A549 (cell line): ENCODE measurements at regions not wholly inside any gene's neighbourhood (a gene's known extent, or its start where the extent isn't known, plus 50 kb on each side); places are given as distances from the start of the nearest gene placed in this dataset.

Experiments
- ATAC-seq, 2 experiments: fragments of 200-7000 bp in 1 of 2; fragments of >200 bp in 1 of 2; cut with Nextera tagmentation in 1 of 2; cut with Tn5 transposase in 1 of 2; 3 replicates each; pipeline versions ENCODE4 v1.8.0 to v1.9.1; 2018 to 2020; ENCODE audit warnings: mild to moderate bottlenecking in 1 of 2, moderate library complexity in 1 of 2
- CTCF ChIA-PET: fragments of 300-600 bp; sonication (Branson Sonifier 250); formaldehyde crosslinking; extraction: SDS; loops from one replicate; lab custom pipeline; 2021; ENCODE audit warnings: antibody characterized with exemption, inconsistent platforms; lab: Yijun Ruan, JAX
- POLR2A ChIA-PET: fragments of 350-600 bp; formaldehyde crosslinking; extraction: SDS; loops from one replicate; lab custom pipeline; 2021; ENCODE audit warnings: antibody characterized with exemption, inconsistent platforms; lab: Yijun Ruan, JAX
- DNase-seq, 2 experiments: peaks; one replicate each; pipeline versions ENCODE4 v3.0.0 to v3.0.0-alpha.2; 2011 to 2016; ENCODE audit warnings: low read depth in 1 of 2, low spot score in 1 of 2
- FAIRE-seq: peaks from 2 replicates; lab custom pipeline; 2011; peaks lifted over from hg19 to GRCh38; lab: Jason Lieb, UNC
- H3K27ac ChIP-seq, 2 experiments: fragments of >200 bp; sonication (Bioruptor Twin); formaldehyde crosslinking; 3 replicates each; pipeline ENCODE4 v1.5.1; 2016 to 2017
- H3K4me1 ChIP-seq: fragments of >200 bp; sonication (Bioruptor Twin); formaldehyde crosslinking; 3 replicates; pipeline ENCODE4 v1.6.1; 2016
- H3K4me2 ChIP-seq: fragments of >200 bp; sonication (Bioruptor Twin); formaldehyde crosslinking; 3 replicates; pipeline ENCODE4 v1.6.1; 2016
- H3K4me3 ChIP-seq: fragments of >200 bp; sonication (Bioruptor Twin); formaldehyde crosslinking; 3 replicates; pipeline ENCODE4 v1.5.1; 2016
- H3K9me3 ChIP-seq: fragments of >200 bp; sonication (Bioruptor Twin); formaldehyde crosslinking; 3 replicates; pipeline ENCODE4 v1.6.1; 2016
- CBX2 ChIP-seq: fragments of 200-600 bp; sonication (generic); IDR thresholded peaks from 2 replicates; pipeline ENCODE4 v1.6.1; 2016; ENCODE audit warnings: low read depth, mild to moderate bottlenecking, borderline replicate concordance
- CBX8 ChIP-seq: fragments of 200-600 bp; sonication (generic); IDR thresholded peaks from 2 replicates; pipeline ENCODE4 v1.6.1; 2016
- CHD4 ChIP-seq: fragments of 200-600 bp; sonication (generic); IDR thresholded peaks from 2 replicates; pipeline ENCODE4 v1.6.1; 2016; ENCODE audit warnings: antibody characterized with exemption, mild to moderate bottlenecking, borderline replicate concordance
- EHF ChIP-seq: fragments of 250-450 bp; sonication (Bioruptor Pico); IDR thresholded peaks from 2 replicates; pipeline ENCODE4 v1.5.0; 2020; ENCODE audit warnings: mild to moderate bottlenecking
- EHMT2 ChIP-seq: fragments of 200-600 bp; sonication (generic); IDR thresholded peaks from 2 replicates; pipeline ENCODE4 v1.6.1; 2016; ENCODE audit warnings: antibody characterized with exemption, low read depth, mild to moderate bottlenecking, moderate library complexity
- ELK1 ChIP-seq: fragments of 150-350 bp; IDR thresholded peaks from 2 replicates; pipeline ENCODE4 v1.6.1; 2014; ENCODE audit warnings: low read depth, mild to moderate bottlenecking, low read length
- EP300 ChIP-seq, 2 experiments: fragments of >200 bp; sonication (Bioruptor Twin); formaldehyde crosslinking; IDR thresholded peaks; 2 replicates in 1 of 2; 3 replicates in 1 of 2; pipeline ENCODE4 v1.6.1; 2016 to 2017
- ESRRA ChIP-seq: fragments of 150-350 bp; IDR thresholded peaks from 2 replicates; pipeline ENCODE4 v1.6.1; 2014; ENCODE audit warnings: mild to moderate bottlenecking, low read length, borderline replicate concordance
- FOSL2 ChIP-seq, 2 experiments: fragments of 450-650 bp in 1 of 2; fragments of >200 bp in 1 of 2; sonication (Bioruptor Twin) in 1 of 2; formaldehyde crosslinking; IDR thresholded peaks; 2 replicates each; pipeline versions ENCODE4 v1.5.0 to v1.6.1; 2016 to 2020; ENCODE audit warnings: mild to moderate bottlenecking in 1 of 2, moderate library complexity in 1 of 2
- FOXS1 ChIP-seq: fragments of 250-450 bp; sonication (Bioruptor Pico); IDR thresholded peaks from 2 replicates; pipeline ENCODE4 v1.5.0; 2020; ENCODE audit warnings: mild to moderate bottlenecking, moderate library complexity
- HDAC2 ChIP-seq: fragments of 200-600 bp; sonication (generic); IDR thresholded peaks from 2 replicates; pipeline ENCODE4 v1.6.1; 2016
- HEYL ChIP-seq: fragments of 250-450 bp; sonication (Bioruptor Pico); IDR thresholded peaks from 2 replicates; pipeline ENCODE4 v1.8.0; 2021; ENCODE audit warnings: mild to moderate bottlenecking, moderate library complexity
- JUNB ChIP-seq: fragments of >200 bp; sonication (Bioruptor Twin); formaldehyde crosslinking; IDR thresholded peaks from 2 replicates; pipeline ENCODE4 v1.6.1; 2016
- KDM1A ChIP-seq: fragments of 200-600 bp; sonication (generic); IDR thresholded peaks from 2 replicates; pipeline ENCODE4 v1.6.1; 2016; ENCODE audit warnings: low read depth, mild to moderate bottlenecking
- KDM5A ChIP-seq: fragments of 200-600 bp; sonication (generic); IDR thresholded peaks from 2 replicates; pipeline ENCODE4 v1.6.1; 2016; ENCODE audit warnings: antibody characterized with exemption, mild to moderate bottlenecking
- MAX ChIP-seq: IDR thresholded peaks from 2 replicates; pipeline ENCODE4 v1.6.1; 2012
- NPAS2 ChIP-seq: fragments of 250-450 bp; sonication (Bioruptor Pico); IDR thresholded peaks from 2 replicates; pipeline ENCODE4 v1.8.0; 2022; ENCODE audit warnings: mild to moderate bottlenecking, moderate library complexity, borderline replicate concordance
- NR3C1 ChIP-seq: fragments of >200 bp; sonication (Bioruptor Twin); formaldehyde crosslinking; IDR thresholded peaks from 3 replicates; pipeline ENCODE4 v1.6.1; 2017
- PHF8 ChIP-seq: fragments of 200-600 bp; sonication (generic); IDR thresholded peaks from 2 replicates; pipeline ENCODE4 v1.6.1; 2016; ENCODE audit warnings: low read depth, mild to moderate bottlenecking, antibody characterized with exemption, moderate library complexity, borderline replicate concordance
- POLR2A ChIP-seq: IDR thresholded peaks from 2 replicates; pipeline ENCODE4 v1.6.1; 2012; ENCODE audit warnings: mild to moderate bottlenecking, low read length
- RAD21 ChIP-seq, 2 experiments: fragments of >200 bp in 1 of 2; sonication (Bioruptor Twin) in 1 of 2; formaldehyde crosslinking in 1 of 2; IDR thresholded peaks in 1 of 2; conservative IDR thresholded peaks in 1 of 2; 2 replicates in 1 of 2; 3 replicates in 1 of 2; pipeline ENCODE4 v1.6.1; 2012 to 2018; ENCODE audit warnings: inconsistent platforms in 1 of 2
- RARB ChIP-seq: fragments of 250-450 bp; sonication (Bioruptor Pico); IDR thresholded peaks from 2 replicates; pipeline ENCODE4 v1.8.0; 2021; ENCODE audit warnings: mild to moderate bottlenecking, moderate library complexity
- RFX5 ChIP-seq: fragments of 450-650 bp; IDR thresholded peaks from 2 replicates; pipeline ENCODE4 v1.7.1; 2014; ENCODE audit warnings: antibody characterized with exemption, mild to moderate bottlenecking, moderate library complexity
- RNF2 ChIP-seq: fragments of 200-600 bp; sonication (generic); IDR thresholded peaks from 2 replicates; pipeline ENCODE4 v1.6.1; 2016; ENCODE audit warnings: low read depth, mild to moderate bottlenecking, antibody characterized with exemption, moderate library complexity, borderline replicate concordance
- SMC3 ChIP-seq: fragments of >200 bp; sonication (Bioruptor Twin); formaldehyde crosslinking; IDR thresholded peaks from 3 replicates; pipeline ENCODE4 v1.6.1; 2018; ENCODE audit warnings: inconsistent platforms
- TP53 ChIP-seq: fragments of 250-450 bp; sonication (Bioruptor Pico); IDR thresholded peaks from 2 replicates; pipeline ENCODE4 v1.5.0; 2021; ENCODE audit warnings: mild to moderate bottlenecking, moderate library complexity
- ZC3H11A ChIP-seq: fragments of 450-650 bp; IDR thresholded peaks from 2 replicates; pipeline ENCODE4 v1.6.1; 2014; ENCODE audit warnings: antibody characterized with exemption, mild to moderate bottlenecking
- ZNF302 ChIP-seq: fragments of 250-450 bp; sonication (Bioruptor Pico); IDR thresholded peaks from 2 replicates; pipeline ENCODE4 v1.9.0; 2021; ENCODE audit warnings: inconsistent platforms, mild to moderate bottlenecking, moderate library complexity
- ZSCAN20 ChIP-seq: fragments of 250-450 bp; sonication (Bioruptor Pico); IDR thresholded peaks from 2 replicates; pipeline ENCODE4 v1.8.0; 2022; ENCODE audit warnings: mild to moderate bottlenecking, moderate library complexity
- WGBS: methylation state at CpG from one replicate; pipeline ENCODE4 v1.1.6; 2017; ENCODE audit errors: missing lambda C conversion rate; 5-methylcytosine and 5-hydroxymethylcytosine counted together

- peaks cover 4% of the 10 kb centered on the region; the same call in 1 of the 3 replicates for H3K9me3 ChIP-seq
- no peaks in the 10 kb centered on the region for H3K4me1 ChIP-seq
- ATAC-seq (no peak), FAIRE-seq (no peak), DNase-seq (no peak)
- ChIA-PET CTCF (no interaction called here), POLR2A (no interaction called here)
- H3K27ac ChIP-seq = no peak overlapping the region
- no peak overlapping the region for H3K4me3 ChIP-seq
- no peak overlapping the region for H3K4me2 ChIP-seq
- no peak for TF ChIP-seq EHMT2
- no peak for TF ChIP-seq ZSCAN20 (CRISPR knock-in tag)
- TF ChIP-seq ELK1 = no peak
- no peak for TF ChIP-seq RAD21 (conservative IDR thresholded peaks at IDR 0.05 in 1 of 2, IDR thresholded peaks at IDR 0.05 in 1 of 2)
- TF ChIP-seq HEYL = no peak
- no peak for TF ChIP-seq PHF8
- no peak for TF ChIP-seq EP300 (IDR thresholded peaks at IDR 0.05)
- TF ChIP-seq EHF (CRISPR knock-in tag) = no peak
- TF ChIP-seq HDAC2 = no peak
- no peak for TF ChIP-seq FOXS1 (CRISPR knock-in tag)
- no peak for TF ChIP-seq RARB (CRISPR knock-in tag)
- no peak for TF ChIP-seq FOSL2 (IDR thresholded peaks at IDR 0.05)
- TF ChIP-seq FOSL2 (CRISPR knock-in tag; IDR thresholded peaks at IDR 0.05) = no peak
- no peak for TF ChIP-seq TP53 (CRISPR knock-in tag)
- TF ChIP-seq KDM5A = no peak
- TF ChIP-seq CHD4 = no peak
- no peak for TF ChIP-seq JUNB
- TF ChIP-seq POLR2A = no peak
- WGBS = 37% methylated on average over 8 of the region's 8 CpGs
Measured at GRCh38 chr16:66240631-66241395, 125.7 kb upstream of the CDH5 start.

- CTCF ChIA-PET = no interaction called here
- H3K27ac ChIP-seq = no peak overlapping the region
- H3K4me1 ChIP-seq = no peaks in the 10 kb centered on the region
- DNase-seq (no peak), ATAC-seq (no peak), FAIRE-seq (no peak)
- no peak for TF ChIP-seq NR3C1
- TF ChIP-seq NPAS2 = no peak
- no peak for TF ChIP-seq CBX8
- no peak for TF ChIP-seq ZNF302 (CRISPR knock-in tag)
- no peak for TF ChIP-seq RFX5
- TF ChIP-seq MAX = no peak
- TF ChIP-seq KDM1A = no peak
- TF ChIP-seq SMC3 = no peak
- no peak for TF ChIP-seq ESRRA
- no peak for TF ChIP-seq HEYL
- no peak for TF ChIP-seq RAD21 (conservative IDR thresholded peaks at IDR 0.05 in 1 of 2, IDR thresholded peaks at IDR 0.05 in 1 of 2)
- POLR2A ChIA-PET = no interaction called here
- no peak overlapping the region for H3K4me3 ChIP-seq
- no peak overlapping the region for H3K4me2 ChIP-seq
- H3K9me3 ChIP-seq = peaks cover 4% of the 10 kb centered on the region; the same call in 1 of the 3 replicates
- WGBS = 12% methylated on average over 6 of the region's 6 CpGs
Measured at GRCh38 chr16:66240088-66240487, 126.4 kb upstream of the CDH5 start.

GRCh38 chr16:66238696-66239095, 127.8 kb upstream of the CDH5 start:
- H3K4me1 ChIP-seq = no peaks in the 10 kb centered on the region
- WGBS = 41% methylated on average over 1 of the region's 1 CpG
- H3K4me2 ChIP-seq = no peak overlapping the region
- no peak overlapping the region for H3K27ac ChIP-seq
- no peak for ATAC-seq
- DNase-seq = no peak
- no peak overlapping the region for H3K4me3 ChIP-seq
- TF ChIP-seq FOXS1 (CRISPR knock-in tag) (no peak), EP300 (IDR thresholded peaks at IDR 0.05) (no peak), ZC3H11A (no peak), RAD21 (conservative IDR thresholded peaks at IDR 0.05 in 1 of 2, IDR thresholded peaks at IDR 0.05 in 1 of 2) (no peak), CBX2 (no peak), RNF2 (no peak), EHMT2 (no peak), ESRRA (no peak), PHF8 (no peak), FOSL2 (IDR thresholded peaks at IDR 0.05) (no peak), FOSL2 (CRISPR knock-in tag; IDR thresholded peaks at IDR 0.05) (no peak), MAX (no peak)
- no peak for FAIRE-seq
- H3K9me3 ChIP-seq = peaks cover 4% of the 10 kb centered on the region; the same call in 1 of the 3 replicates
- CTCF ChIA-PET = no interaction called here
- POLR2A ChIA-PET = no interaction called here
